ENCODE measurements at regions not wholly inside any gene's neighbourhood (a gene's known extent, or its start where the extent isn't known, plus 50 kb on each side); places are given as distances from the start of the nearest gene placed in this dataset.

- TF ChIP-seq POLR2A (IDR thresholded peaks at IDR 0.05; ENCODE audit: low read depth, low read length) (no peak), PAX5 (IDR thresholded peaks at IDR 0.05; ENCODE audit: insufficient read depth, low read length, severe bottlenecking) (no peak), SPI1 (IDR thresholded peaks at IDR 0.05; ENCODE audit: low read depth, low read length) (no peak)
Measured at GRCh38 chr1:87929906-87930305, 601.2 kb downstream of the LMO4 start.
